IMR-90 (cell line): ENCODE measurements at regions not wholly inside any gene's neighbourhood (a gene's known extent, or its start where the extent isn't known, plus 50 kb on each side); places are given as distances from the start of the nearest gene placed in this dataset.

Experiments
- ATAC-seq: fragments of 200-7000 bp; cut with Tn5 transposase; 2 replicates; pipeline ENCODE4 v1.9.1; 2020; ENCODE audit warnings: low read depth, mild to moderate bottlenecking, moderate library complexity
- BruUV-seq: library from RNA; stranded (reverse); fragments of 400-500 nt; replicated peaks from 2 replicates; lab custom pipeline; 2021; lab: Mats Ljungman, UMichigan
- CTCF ChIA-PET: fragments of 300-600 bp; formaldehyde crosslinking; extraction: SDS; loops from one replicate; lab custom pipeline; 2021; ENCODE audit warnings: antibody characterized with exemption; lab: Yijun Ruan, JAX
- POLR2A ChIA-PET: fragments of 300-600 bp; sonication (Branson Sonifier 250); formaldehyde crosslinking; loops from one replicate; lab custom pipeline; 2022; ENCODE audit warnings: antibody characterized with exemption; ENCODE audit not compliant: unreplicated experiment; lab: Charles Lee
- DNase-seq: peaks from one replicate; pipeline ENCODE4 v3.0.0; 2013
- H2AFZ ChIP-seq: replicated peaks from 2 replicates; pipeline ENCODE3; 2013; ENCODE audit warnings: low read length, mild to moderate bottlenecking; ENCODE audit not compliant: poor library complexity
- H2AK5ac ChIP-seq: 2 replicates; pipeline ENCODE4 v1.6.1; 2013; ENCODE audit warnings: low read depth, low read length, inconsistent platforms
- H2AK9ac ChIP-seq: replicated peaks from 2 replicates; pipeline ENCODE3; 2013; ENCODE audit warnings: mild to moderate bottlenecking, low read depth, low read length, moderate library complexity; ENCODE audit not compliant: poor library complexity
- H2BK120ac ChIP-seq: 2 replicates; pipeline ENCODE4 v1.6.1; 2013; ENCODE audit warnings: low read depth, low read length, inconsistent platforms
- H2BK15ac ChIP-seq: 3 replicates; pipeline ENCODE4 v1.6.1; 2013; ENCODE audit warnings: low read depth, low read length, inconsistent platforms
- H2BK20ac ChIP-seq: 2 replicates; pipeline ENCODE4 v1.6.1; 2013; ENCODE audit warnings: low read depth, mild to moderate bottlenecking, inconsistent platforms, low read length, moderate library complexity
- H2BK5ac ChIP-seq: 2 replicates; pipeline ENCODE4 v1.6.1; 2013; ENCODE audit warnings: mild to moderate bottlenecking, low read depth, low read length, inconsistent platforms; ENCODE audit not compliant: poor library complexity, severe bottlenecking
- H3K14ac ChIP-seq: replicated peaks from 2 replicates; pipeline ENCODE4 v1.6.1; 2013; ENCODE audit warnings: low read depth, low read length, inconsistent platforms
- H3K18ac ChIP-seq: 2 replicates; pipeline ENCODE4 v1.6.1; 2013; ENCODE audit warnings: low read depth, low read length, control low read depth
- H3K23ac ChIP-seq: 2 replicates; pipeline ENCODE4 v1.6.1; 2013; ENCODE audit warnings: low read depth, low read length, inconsistent platforms
- H3K27ac ChIP-seq: 2 replicates; pipeline ENCODE4 v1.5.1; 2013; ENCODE audit warnings: mild to moderate bottlenecking, control low read depth, low read length; ENCODE audit not compliant: insufficient read depth
- H3K27me3 ChIP-seq: 2 replicates; pipeline ENCODE4 v1.6.1; 2013; ENCODE audit warnings: low read length; ENCODE audit not compliant: control insufficient read depth, insufficient read depth
- H3K36me3 ChIP-seq: 2 replicates; pipeline ENCODE4 v1.6.1; 2013; ENCODE audit warnings: low read length, mixed read lengths; ENCODE audit not compliant: control insufficient read depth, insufficient read depth
- H3K4ac ChIP-seq: 2 replicates; pipeline ENCODE4 v1.6.1; 2013; ENCODE audit warnings: low read depth, low read length, inconsistent platforms
- H3K4me1 ChIP-seq: 2 replicates; pipeline ENCODE4 v1.6.1; 2013; ENCODE audit warnings: low read length, mixed read lengths; ENCODE audit not compliant: control insufficient read depth, insufficient read depth
- H3K4me2 ChIP-seq: 2 replicates; pipeline ENCODE4 v1.6.1; 2013; ENCODE audit warnings: low read depth, mild to moderate bottlenecking, control low read depth, low read length, moderate library complexity
- H3K4me3 ChIP-seq: 2 replicates; pipeline ENCODE4 v1.5.1; 2013; ENCODE audit warnings: low read depth, mild to moderate bottlenecking, control low read depth, low read length, moderate library complexity; ENCODE audit not compliant: insufficient read depth
- H3K56ac ChIP-seq: 2 replicates; pipeline ENCODE4 v1.6.1; 2013; ENCODE audit warnings: low read length, inconsistent platforms; ENCODE audit not compliant: insufficient read depth; ENCODE audit errors: extremely low read depth
- H3K79me1 ChIP-seq, 2 experiments: 2 replicates each; pipeline ENCODE4 v1.6.1; 2013; ENCODE audit warnings: low read length in 2 of 2, inconsistent platforms in 1 of 2, low read depth in 1 of 2
- H3K9ac ChIP-seq: 2 replicates; pipeline ENCODE4 v1.6.1; 2013; ENCODE audit warnings: low read depth, low read length, control low read depth
- H3K9me1 ChIP-seq: 2 replicates; pipeline ENCODE4 v1.6.1; 2013; ENCODE audit warnings: low read length, inconsistent platforms; ENCODE audit not compliant: insufficient read depth
- H3K9me3 ChIP-seq: 2 replicates; pipeline ENCODE4 v1.6.1; 2013; ENCODE audit warnings: low read length; ENCODE audit not compliant: control insufficient read depth, insufficient read depth
- H4K20me1 ChIP-seq: 2 replicates; pipeline ENCODE4 v1.6.1; 2013; ENCODE audit warnings: low read length, inconsistent platforms; ENCODE audit not compliant: insufficient read depth
- H4K5ac ChIP-seq: 2 replicates; pipeline ENCODE4 v1.6.1; 2013; ENCODE audit warnings: mild to moderate bottlenecking, low read depth, low read length, control low read depth
- H4K8ac ChIP-seq, 2 experiments: 2 replicates each; pipeline ENCODE4 v1.6.1; 2013; ENCODE audit warnings: low read depth in 2 of 2, low read length in 2 of 2, control low read depth in 1 of 2, inconsistent platforms in 1 of 2
- H4K91ac ChIP-seq: 2 replicates; pipeline ENCODE4 v1.6.1; 2013; ENCODE audit warnings: low read depth, low read length, inconsistent platforms; ENCODE audit not compliant: insufficient read depth
- MAFK ChIP-seq: IDR thresholded peaks from 2 replicates; pipeline ENCODE4 v1.6.1; 2012; ENCODE audit warnings: low read depth, low read length, improper control_type of control experiment
- MXI1 ChIP-seq: IDR thresholded peaks from 2 replicates; pipeline ENCODE4 v1.6.1; 2012; ENCODE audit warnings: low read depth, mild to moderate bottlenecking, low read length, moderate library complexity, borderline replicate concordance
- POLR2A ChIP-seq: IDR thresholded peaks from 2 replicates; pipeline ENCODE4 v1.6.1; 2012; ENCODE audit warnings: mild to moderate bottlenecking, low read depth, low read length
- RCOR1 ChIP-seq: IDR thresholded peaks from 2 replicates; pipeline ENCODE4 v1.6.1; 2012; ENCODE audit warnings: mild to moderate bottlenecking, low read length, improper control_type of control experiment; ENCODE audit not compliant: insufficient replicate concordance
- WGBS, 2 experiments: methylation state at CpG; one replicate each; pipeline versions ENCODE4 v1.1.5 to v1.1.7; 2013; ENCODE audit warnings: missing lambda C conversion rate in 2 of 2; ENCODE audit not compliant: insufficient read length in 1 of 2; ENCODE audit errors: extremely low coverage in 2 of 2; 5-methylcytosine and 5-hydroxymethylcytosine counted together
- dilution Hi-C: fragments of 300-500 bp; cut with HindIII; formaldehyde crosslinking; loops from one replicate; pipeline ENCODE4 v1.14.3; 2018; ENCODE audit warnings: low sequenced_read_pairs; ENCODE audit not compliant: unreplicated experiment
- in situ Hi-C: fragments of 300-500 bp; cut with MboI; formaldehyde crosslinking; loops from 3 replicates; pipeline ENCODE4 v1.14.3; 2019; ENCODE audit warnings: low sequenced_read_pairs, inconsistent platforms, mixed read lengths
- intact Hi-C: fragments of 100-400 bp; cut with micrococcal nuclease; formaldehyde crosslinking; loops from 2 replicates; pipeline ENCODE4 v1.10.0; 2022
- TF ChIP-seq, protein P1 (sequence below): fragments of 150-350 bp; IDR thresholded peaks from 2 replicates; pipeline ENCODE4 v1.6.1; 2016; ENCODE audit warnings: low read depth, mild to moderate bottlenecking, low read length, moderate library complexity, borderline replicate concordance

- no peak overlapping the region for H2BK20ac ChIP-seq
- no peak overlapping the region for H3K4me3 ChIP-seq
- no peaks in the 10 kb centered on the region for H4K20me1 ChIP-seq
- ChIA-PET CTCF (interaction anchor here (0.5 kb wide), 1 partner anchor 12 kb away, joined by 4 read pairs; no protein-coding TSS in a partner anchor), POLR2A (no interaction called here)
- dilution Hi-C loops: no loop called here
- 0 out of 2 replicates have a peak, but pooled peaks cover 2% of the 10 kb centered on the region for H3K9me3 ChIP-seq
- no peaks in the 10 kb centered on the region for H3K4me1 ChIP-seq
- ATAC-seq (no peak), DNase-seq (no peak)
- intact Hi-C loops: no loop called here
- H2AK5ac ChIP-seq: no peak overlapping the region
- no peak overlapping the region for H4K8ac ChIP-seq
- no TSS peak for BruUV-seq
- H2BK120ac ChIP-seq: no peak overlapping the region
- TF ChIP-seq MXI1 (no peak), MAFK (no peak), RCOR1 (no peak), POLR2A (no peak)
- TF ChIP-seq, protein P1, sequence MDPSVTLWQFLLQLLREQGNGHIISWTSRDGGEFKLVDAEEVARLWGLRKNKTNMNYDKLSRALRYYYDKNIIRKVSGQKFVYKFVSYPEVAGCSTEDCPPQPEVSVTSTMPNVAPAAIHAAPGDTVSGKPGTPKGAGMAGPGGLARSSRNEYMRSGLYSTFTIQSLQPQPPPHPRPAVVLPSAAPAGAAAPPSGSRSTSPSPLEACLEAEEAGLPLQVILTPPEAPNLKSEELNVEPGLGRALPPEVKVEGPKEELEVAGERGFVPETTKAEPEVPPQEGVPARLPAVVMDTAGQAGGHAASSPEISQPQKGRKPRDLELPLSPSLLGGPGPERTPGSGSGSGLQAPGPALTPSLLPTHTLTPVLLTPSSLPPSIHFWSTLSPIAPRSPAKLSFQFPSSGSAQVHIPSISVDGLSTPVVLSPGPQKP: no peak
- H3K9ac ChIP-seq: no peak overlapping the region
- H2BK5ac ChIP-seq: no peak overlapping the region
- no peak overlapping the region for H3K4me2 ChIP-seq
- no peak overlapping the region for H2AFZ ChIP-seq
- no peaks in the 10 kb centered on the region for H3K79me1 ChIP-seq
- H3K56ac ChIP-seq: no peak overlapping the region
- H3K18ac ChIP-seq: no peak overlapping the region
- no peaks in the 10 kb centered on the region for H3K36me3 ChIP-seq
- no peak overlapping the region for H3K23ac ChIP-seq
- WGBS, 2 experiments: no CpG with 5 or more reads among the region's 8 CpGs
- H3K4ac ChIP-seq: no peak overlapping the region
- no peak overlapping the region for H2AK9ac ChIP-seq
- H3K14ac ChIP-seq: no peak overlapping the region
- peaks cover 78% of the 10 kb centered on the region for H3K27me3 ChIP-seq
- H3K9me1 ChIP-seq: no peaks in the 10 kb centered on the region
- no peak overlapping the region for H4K91ac ChIP-seq
- H2BK15ac ChIP-seq: no peak overlapping the region
- H3K27ac ChIP-seq: no peak overlapping the region
- no peak overlapping the region for H4K5ac ChIP-seq
- in situ Hi-C loops: no loop called here
These were observed 336.4 kb upstream of the ZMIZ1 start for GRCh38 chr10:78732381-78732780.
